ENCODE measurements at regions not wholly inside any gene's neighbourhood (a gene's known extent, or its start where the extent isn't known, plus 50 kb on each side); places are given as distances from the start of the nearest gene placed in this dataset.

DNA sequence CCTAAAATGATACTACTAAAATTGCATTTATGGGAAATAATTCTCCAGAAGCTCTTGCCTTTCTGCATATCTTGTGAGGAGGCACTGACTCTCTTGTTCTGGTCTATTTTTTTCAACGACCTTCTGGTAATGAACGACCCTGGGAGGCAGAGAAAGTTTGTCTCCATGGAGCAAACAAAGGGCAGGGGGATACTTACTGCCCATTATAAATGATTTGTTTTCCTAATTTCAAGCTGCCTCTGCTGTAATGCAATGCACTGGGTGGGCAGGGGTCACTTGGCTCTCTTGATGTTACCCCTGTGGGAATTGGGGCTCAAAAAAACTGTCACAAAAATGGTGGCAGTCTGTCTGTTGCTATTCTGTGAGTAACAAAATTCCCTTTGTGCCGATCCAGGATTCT is 643.2 kb downstream of the LIG4 start:
- TF ChIP-seq, protein P1, sequence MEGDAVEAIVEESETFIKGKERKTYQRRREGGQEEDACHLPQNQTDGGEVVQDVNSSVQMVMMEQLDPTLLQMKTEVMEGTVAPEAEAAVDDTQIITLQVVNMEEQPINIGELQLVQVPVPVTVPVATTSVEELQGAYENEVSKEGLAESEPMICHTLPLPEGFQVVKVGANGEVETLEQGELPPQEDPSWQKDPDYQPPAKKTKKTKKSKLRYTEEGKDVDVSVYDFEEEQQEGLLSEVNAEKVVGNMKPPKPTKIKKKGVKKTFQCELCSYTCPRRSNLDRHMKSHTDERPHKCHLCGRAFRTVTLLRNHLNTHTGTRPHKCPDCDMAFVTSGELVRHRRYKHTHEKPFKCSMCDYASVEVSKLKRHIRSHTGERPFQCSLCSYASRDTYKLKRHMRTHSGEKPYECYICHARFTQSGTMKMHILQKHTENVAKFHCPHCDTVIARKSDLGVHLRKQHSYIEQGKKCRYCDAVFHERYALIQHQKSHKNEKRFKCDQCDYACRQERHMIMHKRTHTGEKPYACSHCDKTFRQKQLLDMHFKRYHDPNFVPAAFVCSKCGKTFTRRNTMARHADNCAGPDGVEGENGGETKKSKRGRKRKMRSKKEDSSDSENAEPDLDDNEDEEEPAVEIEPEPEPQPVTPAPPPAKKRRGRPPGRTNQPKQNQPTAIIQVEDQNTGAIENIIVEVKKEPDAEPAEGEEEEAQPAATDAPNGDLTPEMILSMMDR (conservative IDR thresholded peaks at IDR 0.05; ENCODE audit: low read depth, low read length): no peak
- no peak for TF ChIP-seq EZH2 (IDR thresholded peaks at IDR 0.05; ENCODE audit: low read length, unreplicated experiment)

Data from PC-3 (cell line).